CD8-positive, alpha-beta memory T cell (primary cell): ENCODE measurements at regions not wholly inside any gene's neighbourhood (a gene's known extent, or its start where the extent isn't known, plus 50 kb on each side); places are given as distances from the start of the nearest gene placed in this dataset.

Experiments
- CTCF ChIA-PET: fragments of 350-600 bp; sonication (Branson Sonifier 250); formaldehyde crosslinking; loops from one replicate; lab custom pipeline; 2021; ENCODE audit warnings: antibody characterized with exemption; lab: Charles Lee
- POLR2A ChIA-PET: fragments of 350-600 bp; sonication (Branson Sonifier 250); formaldehyde crosslinking; loops from one replicate; lab custom pipeline; 2021; ENCODE audit warnings: antibody characterized with exemption; lab: Charles Lee
- DNase-seq, 5 donors: peaks; one replicate each; pipeline versions ENCODE4 v3.0.0 to v3.0.0-alpha.2; 2020 to 2022; ENCODE audit warnings: mixed read lengths in 1 of 5
- H3K27ac ChIP-seq: one replicate; pipeline ENCODE4 v1.7.0; 2013; ENCODE audit warnings: low read depth, mild to moderate bottlenecking, low read length, moderate library complexity
- H3K27me3 ChIP-seq: 2 replicates; pipeline ENCODE4 v1.7.0; 2013; ENCODE audit warnings: low read length, mild to moderate bottlenecking; ENCODE audit not compliant: insufficient read depth, poor library complexity, severe bottlenecking
- H3K36me3 ChIP-seq: 2 replicates; pipeline ENCODE4 v1.7.0; 2013; ENCODE audit warnings: mild to moderate bottlenecking, low read length, moderate library complexity; ENCODE audit not compliant: insufficient read depth
- H3K4me1 ChIP-seq: 2 replicates; pipeline ENCODE4 v1.7.0; 2013; ENCODE audit warnings: mild to moderate bottlenecking, low read length, moderate library complexity; ENCODE audit not compliant: insufficient read depth
- H3K4me3 ChIP-seq: 2 replicates; pipeline ENCODE4 v1.7.0; 2013; ENCODE audit warnings: mild to moderate bottlenecking, low read length
- H3K9me3 ChIP-seq: 2 replicates; pipeline ENCODE4 v1.7.0; 2013; ENCODE audit warnings: mild to moderate bottlenecking, low read length
- H3K27ac Mint-ChIP-seq, 8 donors: one replicate each; pipeline ENCODE4 v1.8.0; 2020 to 2021; ENCODE audit warnings: mixed read lengths in 8 of 8, mild to moderate bottlenecking in 6 of 8, inconsistent platforms in 3 of 8, moderate library complexity in 3 of 8
- H3K27me3 Mint-ChIP-seq, 2 donors: one replicate each; pipeline ENCODE4 v1.8.0; 2020 to 2021; ENCODE audit warnings: mixed read lengths in 2 of 2, mild to moderate bottlenecking in 1 of 2, moderate library complexity in 1 of 2
- H3K36me3 Mint-ChIP-seq, 3 donors: one replicate each; pipeline ENCODE4 v1.8.0; 2020 to 2021; ENCODE audit warnings: mixed read lengths in 3 of 3, inconsistent platforms in 1 of 3, mild to moderate bottlenecking in 1 of 3
- H3K4me1 Mint-ChIP-seq, 3 donors: one replicate each; pipeline ENCODE4 v1.8.0; 2020 to 2021; ENCODE audit warnings: mixed read lengths in 3 of 3, inconsistent platforms in 1 of 3, mild to moderate bottlenecking in 1 of 3
- H3K4me3 Mint-ChIP-seq, 7 donors: one replicate each; pipeline ENCODE4 v1.8.0; 2020 to 2021; ENCODE audit warnings: mixed read lengths in 7 of 7, mild to moderate bottlenecking in 6 of 7, moderate library complexity in 4 of 7, inconsistent platforms in 2 of 7
- H3K9me3 Mint-ChIP-seq, 5 donors: one replicate each; pipeline ENCODE4 v1.8.0; 2020 to 2022; ENCODE audit warnings: mixed read lengths in 5 of 5, mild to moderate bottlenecking in 3 of 5, moderate library complexity in 2 of 5, inconsistent platforms in 1 of 5

GRCh38 chr6:14458669-14459266 lies 341.2 kb downstream of the CD83 start:
- H3K27me3 Mint-ChIP-seq = peaks cover 10% of the 10 kb centered on the region in 2 donors
- Histone ChIP-seq H3K36me3 (no peaks in the 10 kb centered on the region), H3K4me1 (peaks cover 16% of the 10 kb centered on the region), H3K4me3 (no peak overlapping the region), H3K27me3 (no peaks in the 10 kb centered on the region), H3K9me3 (no peaks in the 10 kb centered on the region), H3K27ac (no peak overlapping the region)
- no peak overlapping the region for H3K27ac Mint-ChIP-seq
- peaks cover 15% of the 10 kb centered on the region in 3 donors for H3K4me1 Mint-ChIP-seq
- H3K9me3 Mint-ChIP-seq = peaks cover 0 to 3% (median 0%) of the 10 kb centered on the region in 5 donors
- ChIA-PET POLR2A (no interaction called here), CTCF (no interaction called here)
- H3K36me3 Mint-ChIP-seq = peaks cover 0 to 3% (median 0%) of the 10 kb centered on the region in 3 donors
- H3K4me3 Mint-ChIP-seq = no peak overlapping the region
- DNase-seq = no peak

GRCh38 chr6:14459315-14459714 lies 341.7 kb downstream of the CD83 start:
- Mint-ChIP-seq H3K4me3 (no peak overlapping the region), H3K36me3 (peaks cover 0 to 3% (median 0%) of the 10 kb centered on the region in 3 donors), H3K4me1 (peaks cover 9 to 12% (median 10%) of the 10 kb centered on the region in 3 donors), H3K27me3 (peaks cover 10% of the 10 kb centered on the region in 2 donors), H3K9me3 (peaks cover 0 to 3% (median 0%) of the 10 kb centered on the region in 5 donors), H3K27ac (no peak overlapping the region)
- Histone ChIP-seq H3K9me3 (no peaks in the 10 kb centered on the region), H3K27ac (no peak overlapping the region), H3K4me1 (peaks cover 10% of the 10 kb centered on the region), H3K36me3 (no peaks in the 10 kb centered on the region), H3K27me3 (no peaks in the 10 kb centered on the region), H3K4me3 (no peak overlapping the region)
- ChIA-PET CTCF (no interaction called here), POLR2A (no interaction called here)
- no peak for DNase-seq

- H3K9me3 ChIP-seq = no peaks in the 10 kb centered on the region
- ChIA-PET POLR2A (no interaction called here), CTCF (no interaction called here)
- peaks cover 0 to 5% (median 0%) of the 10 kb centered on the region in 3 donors for H3K4me1 Mint-ChIP-seq
- H3K4me3 Mint-ChIP-seq = no peak overlapping the region
- no peaks in the 10 kb centered on the region for H3K27me3 ChIP-seq
- no peak overlapping the region for H3K27ac ChIP-seq
- peaks cover 10% of the 10 kb centered on the region in 2 donors for H3K27me3 Mint-ChIP-seq
- H3K4me3 ChIP-seq = no peak overlapping the region
- H3K9me3 Mint-ChIP-seq = peaks cover 0 to 7% (median 2%) of the 10 kb centered on the region in 5 donors
- DNase-seq = no peak
- H3K36me3 Mint-ChIP-seq = peaks cover 0 to 9% (median 0%) of the 10 kb centered on the region in 3 donors
- H3K27ac Mint-ChIP-seq = no peak overlapping the region
- no peaks in the 10 kb centered on the region for H3K36me3 ChIP-seq
- H3K4me1 ChIP-seq = no peaks in the 10 kb centered on the region
Measured at GRCh38 chr6:14460556-14460955, 343.0 kb downstream of the CD83 start.

- Histone ChIP-seq H3K4me1 (no peaks in the 10 kb centered on the region), H3K27ac (no peak overlapping the region), H3K27me3 (no peaks in the 10 kb centered on the region), H3K36me3 (no peaks in the 10 kb centered on the region), H3K9me3 (no peaks in the 10 kb centered on the region), H3K4me3 (no peak overlapping the region)
- no peak for DNase-seq
- CTCF ChIA-PET = no interaction called here
- Mint-ChIP-seq H3K27ac (no peak overlapping the region), H3K36me3 (peaks cover 0 to 9% (median 0%) of the 10 kb centered on the region in 3 donors), H3K4me1 (peaks cover 0 to 5% (median 0%) of the 10 kb centered on the region in 3 donors), H3K9me3 (peaks cover 0 to 7% (median 2%) of the 10 kb centered on the region in 5 donors), H3K27me3 (peaks cover 9 to 10% of the 10 kb centered on the region in 2 donors), H3K4me3 (no peak overlapping the region)
- POLR2A ChIA-PET = no interaction called here
Measured at GRCh38 chr6:14462135-14462534, 344.6 kb downstream of the CD83 start.

- Histone ChIP-seq H3K4me3 (no peak overlapping the region), H3K9me3 (no peaks in the 10 kb centered on the region), H3K27me3 (no peaks in the 10 kb centered on the region), H3K27ac (no peak overlapping the region), H3K36me3 (no peaks in the 10 kb centered on the region), H3K4me1 (no peaks in the 10 kb centered on the region)
- no peak for DNase-seq
- ChIA-PET POLR2A (no interaction called here), CTCF (interaction anchor here (1.2 kb wide), 1 partner anchor 8 kb away, joined by 3 read pairs; no protein-coding TSS in a partner anchor)
- H3K4me3 Mint-ChIP-seq = no peak overlapping the region
- peaks cover 0 to 7% (median 2%) of the 10 kb centered on the region in 5 donors for H3K9me3 Mint-ChIP-seq
- peak overlapping the region in 1 of 8 donors; percentile 21 for H3K27ac Mint-ChIP-seq
- H3K27me3 Mint-ChIP-seq = peaks cover 9 to 10% of the 10 kb centered on the region in 2 donors
- H3K4me1 Mint-ChIP-seq = peaks cover 0 to 5% (median 0%) of the 10 kb centered on the region in 3 donors
- H3K36me3 Mint-ChIP-seq = peaks cover 0 to 9% (median 0%) of the 10 kb centered on the region in 3 donors
Measured at GRCh38 chr6:14462566-14462965, 345.0 kb downstream of the CD83 start.

GRCh38 chr6:14463110-14463509 lies 345.5 kb downstream of the CD83 start:
- no peaks in the 10 kb centered on the region for H3K36me3 ChIP-seq

GRCh38 chr6:14464055-14464454 lies 346.5 kb downstream of the CD83 start:
- ChIA-PET POLR2A (no interaction called here), CTCF (no interaction called here)

More at GRCh38 chr6:14463110-14463509, 345.5 kb downstream of the CD83 start:
- CTCF ChIA-PET = interaction anchor here (1.2 kb wide), 1 partner anchor 9 kb away, joined by 3 read pairs; no protein-coding TSS in a partner anchor
- Histone ChIP-seq H3K9me3 (no peaks in the 10 kb centered on the region), H3K27me3 (no peaks in the 10 kb centered on the region), H3K4me1 (no peaks in the 10 kb centered on the region), H3K4me3 (no peak overlapping the region), H3K27ac (no peak overlapping the region)
- no peak overlapping the region for H3K4me3 Mint-ChIP-seq
- peaks cover 0 to 7% (median 2%) of the 10 kb centered on the region in 5 donors for H3K9me3 Mint-ChIP-seq
- peaks cover 0 to 14% (median 0%) of the 10 kb centered on the region in 3 donors for H3K36me3 Mint-ChIP-seq
- no peak overlapping the region for H3K27ac Mint-ChIP-seq
- peaks cover 0 to 5% (median 0%) of the 10 kb centered on the region in 3 donors for H3K4me1 Mint-ChIP-seq
- POLR2A ChIA-PET = no interaction called here
- peaks cover 10% of the 10 kb centered on the region in 2 donors for H3K27me3 Mint-ChIP-seq
- DNase-seq = no peak

GRCh38 chr6:14464716-14465115 lies 347.1 kb downstream of the CD83 start:
- H3K27ac Mint-ChIP-seq = no peak overlapping the region
- no peak overlapping the region for H3K4me3 Mint-ChIP-seq
- H3K36me3 Mint-ChIP-seq = peaks cover 0 to 28% (median 0%) of the 10 kb centered on the region in 3 donors
- H3K4me1 Mint-ChIP-seq = peaks cover 0 to 5% (median 0%) of the 10 kb centered on the region in 3 donors
- POLR2A ChIA-PET = no interaction called here
- no peaks in the 10 kb centered on the region for H3K27me3 ChIP-seq
- H3K27ac ChIP-seq = no peak overlapping the region
- H3K9me3 Mint-ChIP-seq = peaks cover 0 to 12% (median 9%) of the 10 kb centered on the region in 5 donors
- peaks cover 10% of the 10 kb centered on the region in 2 donors for H3K27me3 Mint-ChIP-seq
- CTCF ChIA-PET = no interaction called here
- no peaks in the 10 kb centered on the region for H3K36me3 ChIP-seq
- no peak for DNase-seq
- no peak overlapping the region for H3K4me3 ChIP-seq
- H3K4me1 ChIP-seq = no peaks in the 10 kb centered on the region
- H3K9me3 ChIP-seq = no peaks in the 10 kb centered on the region

More at GRCh38 chr6:14464055-14464454, 346.5 kb downstream of the CD83 start:
- Mint-ChIP-seq H3K9me3 (peaks cover 0 to 9% (median 7%) of the 10 kb centered on the region in 5 donors), H3K27me3 (peaks cover 10% of the 10 kb centered on the region in 2 donors), H3K27ac (no peak overlapping the region), H3K4me3 (no peak overlapping the region), H3K4me1 (peaks cover 0 to 5% (median 0%) of the 10 kb centered on the region in 3 donors), H3K36me3 (peaks cover 0 to 22% (median 0%) of the 10 kb centered on the region in 3 donors)
- Histone ChIP-seq H3K36me3 (no peaks in the 10 kb centered on the region), H3K4me3 (no peak overlapping the region), H3K4me1 (no peaks in the 10 kb centered on the region), H3K27me3 (no peaks in the 10 kb centered on the region), H3K27ac (no peak overlapping the region), H3K9me3 (no peaks in the 10 kb centered on the region)
- no peak for DNase-seq
